ENCODE measurements at regions not wholly inside any gene's neighbourhood (a gene's known extent, or its start where the extent isn't known, plus 50 kb on each side); places are given as distances from the start of the nearest gene placed in this dataset.

GRCh38 chr3:90034038-90034437 lies 926.6 kb downstream of the EPHA3 start:
- Histone ChIP-seq H3K79me2 (ENCODE audit: control insufficient read depth, insufficient read depth, low read length, unreplicated experiment) (no peaks in the 10 kb centered on the region), H3K36me3 (ENCODE audit: insufficient read depth, low read length) (no peaks in the 10 kb centered on the region), H2AFZ (ENCODE audit: low read length, unreplicated experiment) (no peak overlapping the region), H3K4me3 (ENCODE audit: low read depth, low read length) (no peak overlapping the region), H3K27ac (ENCODE audit: low read depth, low read length) (no peak overlapping the region), H3K27me3 (ENCODE audit: insufficient read depth, low read length) (no peaks in the 10 kb centered on the region), H3K4me1 (ENCODE audit: control insufficient read depth, insufficient read depth, low read length, unreplicated experiment) (peaks cover 5% of the 10 kb centered on the region)

- H3K27ac ChIP-seq (ENCODE audit: low read depth, low read length) = no peak overlapping the region
- no peaks in the 10 kb centered on the region for H3K36me3 ChIP-seq (ENCODE audit: insufficient read depth, low read length)
- H3K4me1 ChIP-seq (ENCODE audit: control insufficient read depth, insufficient read depth, low read length, unreplicated experiment) = peaks cover 5% of the 10 kb centered on the region
- H3K79me2 ChIP-seq (ENCODE audit: control insufficient read depth, insufficient read depth, low read length, unreplicated experiment) = no peaks in the 10 kb centered on the region
- H3K4me3 ChIP-seq (ENCODE audit: low read depth, low read length) = no peak overlapping the region
- no peak overlapping the region for H2AFZ ChIP-seq (ENCODE audit: low read length, unreplicated experiment)
- H3K27me3 ChIP-seq (ENCODE audit: insufficient read depth, low read length) = no peaks in the 10 kb centered on the region
Observed at GRCh38 chr3:90035643-90036042, 928.2 kb downstream of the EPHA3 start.

GRCh38 chr3:90036939-90037469 lies 929.6 kb downstream of the EPHA3 start:
- Histone ChIP-seq H3K36me3 (ENCODE audit: insufficient read depth, low read length) (no peaks in the 10 kb centered on the region), H3K79me2 (ENCODE audit: control insufficient read depth, insufficient read depth, low read length, unreplicated experiment) (no peaks in the 10 kb centered on the region), H3K4me3 (ENCODE audit: low read depth, low read length) (no peak overlapping the region), H3K27me3 (ENCODE audit: insufficient read depth, low read length) (no peaks in the 10 kb centered on the region), H3K4me1 (ENCODE audit: control insufficient read depth, insufficient read depth, low read length, unreplicated experiment) (peaks cover 5% of the 10 kb centered on the region), H3K27ac (ENCODE audit: low read depth, low read length) (no peak overlapping the region), H2AFZ (ENCODE audit: low read length, unreplicated experiment) (no peak overlapping the region)

GRCh38 chr3:90039994-90040393 lies 932.6 kb downstream of the EPHA3 start:
- Histone ChIP-seq H3K4me1 (ENCODE audit: control insufficient read depth, insufficient read depth, low read length, unreplicated experiment) (peaks cover 5% of the 10 kb centered on the region), H3K36me3 (ENCODE audit: insufficient read depth, low read length) (no peaks in the 10 kb centered on the region), H3K27me3 (ENCODE audit: insufficient read depth, low read length) (no peaks in the 10 kb centered on the region)

GRCh38 chr3:90040554-90040953 lies 933.1 kb downstream of the EPHA3 start:
- Histone ChIP-seq H3K27me3 (ENCODE audit: insufficient read depth, low read length) (no peaks in the 10 kb centered on the region), H3K79me2 (ENCODE audit: control insufficient read depth, insufficient read depth, low read length, unreplicated experiment) (no peaks in the 10 kb centered on the region), H2AFZ (ENCODE audit: low read length, unreplicated experiment) (no peak overlapping the region), H3K4me1 (ENCODE audit: control insufficient read depth, insufficient read depth, low read length, unreplicated experiment) (peaks cover 1% of the 10 kb centered on the region), H3K4me3 (ENCODE audit: low read depth, low read length) (no peak overlapping the region), H3K36me3 (ENCODE audit: insufficient read depth, low read length) (no peaks in the 10 kb centered on the region), H3K27ac (ENCODE audit: low read depth, low read length) (no peak overlapping the region)

More at GRCh38 chr3:90039994-90040393, 932.6 kb downstream of the EPHA3 start:
- Histone ChIP-seq H2AFZ (ENCODE audit: low read length, unreplicated experiment) (no peak overlapping the region), H3K27ac (ENCODE audit: low read depth, low read length) (no peak overlapping the region), H3K4me3 (ENCODE audit: low read depth, low read length) (no peak overlapping the region), H3K79me2 (ENCODE audit: control insufficient read depth, insufficient read depth, low read length, unreplicated experiment) (no peaks in the 10 kb centered on the region)

GRCh38 chr3:90041995-90042394 lies 934.6 kb downstream of the EPHA3 start:
- no peaks in the 10 kb centered on the region for H3K27me3 ChIP-seq (ENCODE audit: insufficient read depth, low read length)
- no peak overlapping the region for H3K27ac ChIP-seq (ENCODE audit: low read depth, low read length)
- H3K79me2 ChIP-seq (ENCODE audit: control insufficient read depth, insufficient read depth, low read length, unreplicated experiment) = no peaks in the 10 kb centered on the region
- no peaks in the 10 kb centered on the region for H3K4me1 ChIP-seq (ENCODE audit: control insufficient read depth, insufficient read depth, low read length, unreplicated experiment)
- no peak overlapping the region for H2AFZ ChIP-seq (ENCODE audit: low read length, unreplicated experiment)
- no peak overlapping the region for H3K4me3 ChIP-seq (ENCODE audit: low read depth, low read length)
- no peaks in the 10 kb centered on the region for H3K36me3 ChIP-seq (ENCODE audit: insufficient read depth, low read length)

- no peaks in the 10 kb centered on the region for H3K79me2 ChIP-seq (ENCODE audit: control insufficient read depth, insufficient read depth, low read length, unreplicated experiment)
- no peak overlapping the region for H2AFZ ChIP-seq (ENCODE audit: low read length, unreplicated experiment)
- no peaks in the 10 kb centered on the region for H3K36me3 ChIP-seq (ENCODE audit: insufficient read depth, low read length)
- no peaks in the 10 kb centered on the region for H3K27me3 ChIP-seq (ENCODE audit: insufficient read depth, low read length)
- no peaks in the 10 kb centered on the region for H3K4me1 ChIP-seq (ENCODE audit: control insufficient read depth, insufficient read depth, low read length, unreplicated experiment)
- H3K27ac ChIP-seq (ENCODE audit: low read depth, low read length) = no peak overlapping the region
- no peak overlapping the region for H3K4me3 ChIP-seq (ENCODE audit: low read depth, low read length)
Observed at GRCh38 chr3:90043287-90043686, 935.9 kb downstream of the EPHA3 start.

DNA sequence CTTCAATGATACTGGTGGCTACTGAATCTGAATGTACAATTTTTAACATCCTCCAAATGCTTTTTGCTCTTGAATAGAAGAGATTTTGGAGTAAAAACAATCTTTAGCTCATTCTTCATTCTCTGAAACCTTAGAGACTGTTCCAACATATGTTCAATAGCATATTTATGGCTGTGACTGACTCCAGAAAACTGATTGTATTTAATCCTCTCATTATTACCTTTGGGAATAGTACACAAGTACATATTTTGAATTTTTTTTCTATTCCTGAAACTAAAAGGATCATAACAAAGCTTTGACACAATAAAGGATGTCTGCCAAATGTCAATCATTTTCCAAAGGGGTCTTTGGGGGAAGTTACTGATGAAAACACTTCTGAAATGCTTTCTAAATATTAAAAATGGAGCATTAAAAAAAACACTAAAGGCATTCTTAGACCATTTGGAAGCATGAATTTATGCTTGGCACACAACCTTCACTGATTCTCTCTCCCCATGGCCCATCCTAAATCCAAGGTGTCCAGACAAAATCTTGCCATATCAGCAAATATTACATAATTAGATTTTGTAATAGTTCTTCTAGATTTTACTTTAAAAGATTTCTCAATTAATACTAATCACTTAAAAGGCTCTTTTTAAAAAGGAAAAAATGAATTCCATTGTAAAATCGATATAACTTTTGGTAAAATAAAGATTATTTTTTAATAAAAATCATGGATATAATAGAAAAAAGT lies 936.8 kb downstream of the EPHA3 start:
- Histone ChIP-seq H2AFZ (ENCODE audit: low read length, unreplicated experiment) (no peak overlapping the region), H3K4me1 (ENCODE audit: control insufficient read depth, insufficient read depth, low read length, unreplicated experiment) (no peaks in the 10 kb centered on the region), H3K27ac (ENCODE audit: low read depth, low read length) (no peak overlapping the region), H3K27me3 (ENCODE audit: insufficient read depth, low read length) (no peaks in the 10 kb centered on the region), H3K36me3 (ENCODE audit: insufficient read depth, low read length) (no peaks in the 10 kb centered on the region), H3K4me3 (ENCODE audit: low read depth, low read length) (no peak overlapping the region), H3K79me2 (ENCODE audit: control insufficient read depth, insufficient read depth, low read length, unreplicated experiment) (no peaks in the 10 kb centered on the region)

- Histone ChIP-seq H3K36me3 (ENCODE audit: insufficient read depth, low read length) (no peaks in the 10 kb centered on the region), H3K27ac (ENCODE audit: low read depth, low read length) (no peak overlapping the region), H3K27me3 (ENCODE audit: insufficient read depth, low read length) (no peaks in the 10 kb centered on the region), H2AFZ (ENCODE audit: low read length, unreplicated experiment) (no peak overlapping the region), H3K79me2 (ENCODE audit: control insufficient read depth, insufficient read depth, low read length, unreplicated experiment) (no peaks in the 10 kb centered on the region), H3K4me3 (ENCODE audit: low read depth, low read length) (no peak overlapping the region), H3K4me1 (ENCODE audit: control insufficient read depth, insufficient read depth, low read length, unreplicated experiment) (peaks cover 25% of the 10 kb centered on the region)
Observed at GRCh38 chr3:90052425-90052950, 945.1 kb downstream of the EPHA3 start.

- Histone ChIP-seq H3K4me1 (ENCODE audit: control insufficient read depth, insufficient read depth, low read length, unreplicated experiment) (peaks cover 25% of the 10 kb centered on the region), H3K27me3 (ENCODE audit: insufficient read depth, low read length) (no peaks in the 10 kb centered on the region), H3K27ac (ENCODE audit: low read depth, low read length) (peak overlapping the region; percentile 42), H3K79me2 (ENCODE audit: control insufficient read depth, insufficient read depth, low read length, unreplicated experiment) (no peaks in the 10 kb centered on the region), H2AFZ (ENCODE audit: low read length, unreplicated experiment) (peak overlapping the region; percentile 91), H3K4me3 (ENCODE audit: low read depth, low read length) (no peak overlapping the region), H3K36me3 (ENCODE audit: insufficient read depth, low read length) (no peaks in the 10 kb centered on the region)
Observed at GRCh38 chr3:90054311-90054710, 946.9 kb downstream of the EPHA3 start.

DNA sequence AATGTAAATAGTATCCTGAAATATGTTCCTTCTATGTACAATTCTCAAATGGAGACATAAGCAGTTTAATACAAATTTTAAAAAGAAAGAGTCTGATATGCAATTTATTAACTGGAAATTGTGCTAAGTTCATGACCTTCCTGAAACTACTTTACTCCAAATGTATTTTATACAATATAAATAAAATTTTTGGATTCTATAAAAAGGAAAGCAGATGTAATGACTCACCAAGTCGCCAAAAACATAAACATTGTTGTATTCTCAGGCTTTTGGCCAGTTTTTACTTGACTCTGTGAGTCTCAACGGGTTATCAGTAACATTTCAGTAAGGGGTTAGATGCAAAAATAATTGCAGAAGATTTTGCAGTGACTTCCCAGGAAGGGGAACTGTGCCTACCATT lies 948.2 kb downstream of the EPHA3 start:
- no peaks in the 10 kb centered on the region for H3K79me2 ChIP-seq (ENCODE audit: control insufficient read depth, insufficient read depth, low read length, unreplicated experiment)

More for the DNA sequence above, 948.2 kb downstream of the EPHA3 start:
- Histone ChIP-seq H3K4me1 (ENCODE audit: control insufficient read depth, insufficient read depth, low read length, unreplicated experiment) (peaks cover 25% of the 10 kb centered on the region), H3K27ac (ENCODE audit: low read depth, low read length) (peak overlapping the region; percentile 4; the same call in 1 of the 2 replicates), H2AFZ (ENCODE audit: low read length, unreplicated experiment) (no peak overlapping the region), H3K27me3 (ENCODE audit: insufficient read depth, low read length) (no peaks in the 10 kb centered on the region), H3K36me3 (ENCODE audit: insufficient read depth, low read length) (no peaks in the 10 kb centered on the region), H3K4me3 (ENCODE audit: low read depth, low read length) (no peak overlapping the region)

All from ACC112 (cell line).